ENCODE measurements at regions not wholly inside any gene's neighbourhood (a gene's known extent, or its start where the extent isn't known, plus 50 kb on each side); places are given as distances from the start of the nearest gene placed in this dataset.

GRCh38 chr10:120749856-120750566 lies 101.2 kb upstream of the WDR11 start:
- POLR2A ChIA-PET (ENCODE audit: partially characterized antibody): no interaction called here
- Histone ChIP-seq H3K27me3 (replicated peaks in 1 of 4; ENCODE audit: control insufficient read depth in 3 of 4, extremely low read depth in 1 of 4, insufficient read depth in 3 of 4, low read length in 3 of 4) (no peaks in the 10 kb centered on the region), H3K23me2 (ENCODE audit: low read depth, low read length) (no peaks in the 10 kb centered on the region), H3K4me3 (ENCODE audit: extremely low read depth in 1 of 4, insufficient read depth in 2 of 4, low read depth in 3 of 4, low read length in 4 of 4) (no peak overlapping the region), H2BK15ac (ENCODE audit: low read length) (no peak overlapping the region), H3K23ac (ENCODE audit: insufficient read length) (no peak overlapping the region), H3K79me2 (ENCODE audit: control insufficient read depth in 1 of 2, insufficient read depth in 2 of 2, low read length in 2 of 2) (no peaks in the 10 kb centered on the region), H3K4me1 (replicated peaks in 1 of 4; ENCODE audit: control insufficient read depth in 3 of 4, insufficient read depth in 4 of 4, low read length in 3 of 4) (peaks cover 0 to 4% (median 2%) of the 10 kb centered on the region in 4 experiments; a peak in 2 of 7 replicates), H4K91ac (replicated peaks; ENCODE audit: insufficient read length, low read length) (no peak overlapping the region), H3K27ac (ENCODE audit: low read depth, low read length) (no peak overlapping the region), H3K79me1 (ENCODE audit: low read depth, low read length) (no peaks in the 10 kb centered on the region), H3K9ac (replicated peaks in 1 of 4; ENCODE audit: extremely low read depth in 1 of 4, low read depth in 3 of 4, low read length in 3 of 4) (no peak overlapping the region), H2BK5ac (ENCODE audit: low read depth, low read length) (no peak overlapping the region), H3K4ac (replicated peaks; ENCODE audit: insufficient read length, low read depth, low read length) (no peak overlapping the region), H4K20me1 (replicated peaks in 1 of 2; ENCODE audit: control insufficient read depth in 1 of 2, insufficient read depth in 2 of 2, low read length in 2 of 2) (no peaks in the 10 kb centered on the region), H4K8ac (ENCODE audit: extremely low read depth, insufficient read depth, low read length) (no peak overlapping the region), H3K18ac (ENCODE audit: extremely low read depth, low read length) (no peak overlapping the region), H2BK120ac (replicated peaks; ENCODE audit: low read depth, low read length) (no peak overlapping the region), H2BK12ac (ENCODE audit: low read depth, low read length) (no peak overlapping the region), H2BK20ac (ENCODE audit: low read length) (no peak overlapping the region), H3K4me2 (ENCODE audit: insufficient read depth in 1 of 2, low read depth in 2 of 2, low read length in 2 of 2) (no peak overlapping the region), H2AFZ (ENCODE audit: low read length) (0 out of 2 replicates have a peak overlapping the region, but pooled peaks have one; percentile 17), H3K56ac (replicated peaks; ENCODE audit: insufficient read length, low read depth, low read length) (no peak overlapping the region), H3K14ac (ENCODE audit: insufficient read length) (no peak overlapping the region), H3K9me3 (ENCODE audit: insufficient read depth in 2 of 2, low read depth in 1 of 2, low read length in 1 of 2) (no peaks in the 10 kb centered on the region), H2AK5ac (ENCODE audit: low read depth, low read length) (no peak overlapping the region), H4K5ac (ENCODE audit: insufficient read length, low read depth, low read length) (no peak overlapping the region), H3K36me3 (ENCODE audit: control insufficient read depth in 2 of 4, insufficient read depth in 4 of 4, low read length in 3 of 4) (no peaks in the 10 kb centered on the region)
- TF ChIP-seq POLR2A (IDR thresholded peaks at IDR 0.05; ENCODE audit: control extremely low read depth in 1 of 2, low read depth in 2 of 2, low read length in 2 of 2): no peak
- CTCF ChIA-PET (ENCODE audit: partially characterized antibody): interaction anchor here (6.4 kb wide), 1 partner anchor 14 kb away, joined by 45 read pairs; no protein-coding TSS in a partner anchor
- FAIRE-seq (no peak), DNase-seq (ENCODE audit: low read depth in 1 of 2, low spot score in 2 of 2) (no peak)
- WGBS, 2 experiments (ENCODE audit: extremely low coverage in 1 of 2, insufficient coverage in 1 of 2, insufficient read length in 1 of 2, insufficient replicate concordance in 2 of 2, low coverage in 1 of 2, low lambda C conversion rate in 2 of 2, missing lambda C conversion rate in 1 of 2): 83 to 100% methylated on average over 2 to 11 of the region's 11 CpGs

Measured in H1 (cell line).